ENCODE measurements at regions not wholly inside any gene's neighbourhood (a gene's known extent, or its start where the extent isn't known, plus 50 kb on each side); places are given as distances from the start of the nearest gene placed in this dataset.

DNA sequence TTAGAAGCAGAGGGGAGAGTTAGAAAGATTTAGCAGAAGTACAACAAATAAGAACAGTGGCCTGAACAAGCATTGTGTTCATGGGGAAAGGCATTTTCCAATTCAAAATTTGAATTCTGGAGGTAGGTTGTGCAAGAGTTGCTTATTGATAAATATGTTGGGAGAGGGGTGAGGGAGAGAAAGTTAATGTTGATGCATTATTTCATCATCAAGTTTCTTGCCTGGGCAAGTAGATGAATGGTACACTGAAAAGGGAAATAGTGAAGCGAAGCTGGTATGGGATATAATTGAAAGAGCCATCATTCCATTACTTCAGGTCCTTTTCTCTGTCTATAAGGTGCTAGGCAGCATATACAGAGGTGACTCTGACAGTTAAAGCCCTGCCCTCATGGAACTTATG, 288.9 kb upstream of the GBE1 start:
- Histone ChIP-seq H3K4me3 (no peak overlapping the region), H3K4me1 (ENCODE audit: control insufficient read depth in 1 of 2, low read depth in 2 of 2) (no peaks in the 10 kb centered on the region), H3K27me3 (replicated peaks; ENCODE audit: insufficient read depth) (no peaks in the 10 kb centered on the region), H3K9me3 (no peaks in the 10 kb centered on the region), H3K27ac (no peak overlapping the region), H3K36me3 (no peaks in the 10 kb centered on the region)
- ATAC-seq (ENCODE audit: insufficient number of reproducible peaks, low FRiP score, low read depth) (no peak), DNase-seq (ENCODE audit: low spot score) (no peak)
- TF ChIP-seq, protein P1, sequence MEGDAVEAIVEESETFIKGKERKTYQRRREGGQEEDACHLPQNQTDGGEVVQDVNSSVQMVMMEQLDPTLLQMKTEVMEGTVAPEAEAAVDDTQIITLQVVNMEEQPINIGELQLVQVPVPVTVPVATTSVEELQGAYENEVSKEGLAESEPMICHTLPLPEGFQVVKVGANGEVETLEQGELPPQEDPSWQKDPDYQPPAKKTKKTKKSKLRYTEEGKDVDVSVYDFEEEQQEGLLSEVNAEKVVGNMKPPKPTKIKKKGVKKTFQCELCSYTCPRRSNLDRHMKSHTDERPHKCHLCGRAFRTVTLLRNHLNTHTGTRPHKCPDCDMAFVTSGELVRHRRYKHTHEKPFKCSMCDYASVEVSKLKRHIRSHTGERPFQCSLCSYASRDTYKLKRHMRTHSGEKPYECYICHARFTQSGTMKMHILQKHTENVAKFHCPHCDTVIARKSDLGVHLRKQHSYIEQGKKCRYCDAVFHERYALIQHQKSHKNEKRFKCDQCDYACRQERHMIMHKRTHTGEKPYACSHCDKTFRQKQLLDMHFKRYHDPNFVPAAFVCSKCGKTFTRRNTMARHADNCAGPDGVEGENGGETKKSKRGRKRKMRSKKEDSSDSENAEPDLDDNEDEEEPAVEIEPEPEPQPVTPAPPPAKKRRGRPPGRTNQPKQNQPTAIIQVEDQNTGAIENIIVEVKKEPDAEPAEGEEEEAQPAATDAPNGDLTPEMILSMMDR (IDR thresholded peaks at IDR 0.05) = no peak

DNA sequence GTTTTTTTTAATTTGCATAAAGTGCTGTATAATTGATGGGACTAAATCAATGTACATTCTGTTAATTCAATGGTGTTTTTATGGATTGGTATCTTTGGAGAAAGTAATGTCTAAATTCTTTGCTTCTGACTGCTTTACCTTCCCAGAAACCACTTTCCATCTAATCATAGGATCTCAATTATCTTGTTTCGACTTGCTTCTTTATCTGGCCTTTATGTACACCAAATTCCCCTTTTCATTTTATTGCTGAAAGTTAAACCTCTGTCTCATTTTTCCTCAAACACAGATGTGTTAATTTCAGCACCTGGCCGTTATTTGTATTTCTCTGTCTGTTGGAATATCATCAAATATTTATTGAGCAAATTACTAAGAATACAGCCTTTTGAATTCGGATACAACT, 287.3 kb upstream of the GBE1 start:
- Histone ChIP-seq H3K4me1 (ENCODE audit: control insufficient read depth in 1 of 2, low read depth in 2 of 2) (no peaks in the 10 kb centered on the region), H3K36me3 (no peaks in the 10 kb centered on the region), H3K27me3 (replicated peaks; ENCODE audit: insufficient read depth) (no peaks in the 10 kb centered on the region), H3K9me3 (no peaks in the 10 kb centered on the region), H3K4me3 (no peak overlapping the region), H3K27ac (no peak overlapping the region)
- TF ChIP-seq, protein P1 (IDR thresholded peaks at IDR 0.05) = no peak
- DNase-seq (ENCODE audit: low spot score) (no peak), ATAC-seq (ENCODE audit: insufficient number of reproducible peaks, low FRiP score, low read depth) (no peak)

DNA sequence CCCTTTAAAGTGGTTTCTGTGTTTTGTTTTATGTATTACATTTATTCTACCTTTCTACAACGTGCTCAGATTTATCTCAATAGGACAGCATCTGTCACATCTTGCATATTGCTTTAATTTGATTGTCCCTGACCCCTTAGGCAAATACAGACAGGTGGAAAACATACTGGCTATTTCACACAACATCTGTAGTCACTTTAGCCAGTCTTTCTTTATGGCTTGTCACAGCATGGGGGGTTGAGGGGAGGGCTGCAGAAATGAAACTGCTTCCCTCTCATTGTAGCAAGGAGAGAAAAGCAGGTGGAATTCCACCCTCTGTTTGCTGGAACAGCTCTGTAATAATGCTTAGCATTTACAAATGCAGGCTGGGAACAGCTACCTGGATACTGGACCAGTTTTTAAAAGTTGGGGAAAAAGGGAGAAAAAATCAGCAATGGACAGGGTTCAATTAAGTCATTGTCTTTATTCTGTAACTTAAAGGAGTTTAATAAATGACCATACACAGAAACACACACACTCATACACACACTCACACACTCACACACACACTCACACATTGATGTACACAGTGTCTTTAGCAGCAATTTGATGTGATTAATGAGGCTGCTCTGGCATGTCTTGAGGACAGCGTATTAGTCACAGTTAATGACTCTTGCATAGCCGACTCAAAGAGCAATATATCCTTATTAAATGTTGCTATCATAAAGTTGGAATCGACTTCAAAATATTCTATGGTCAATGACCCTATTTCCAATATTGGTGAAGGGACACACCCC, 283.7 kb upstream of the GBE1 start:
- Histone ChIP-seq H3K27me3 (replicated peaks; ENCODE audit: insufficient read depth) (no peaks in the 10 kb centered on the region), H3K27ac (no peak overlapping the region), H3K36me3 (no peaks in the 10 kb centered on the region), H3K4me3 (no peak overlapping the region), H3K9me3 (no peaks in the 10 kb centered on the region), H3K4me1 (ENCODE audit: control insufficient read depth in 1 of 2, low read depth in 2 of 2) (no peaks in the 10 kb centered on the region)
- TF ChIP-seq, protein P1 (IDR thresholded peaks at IDR 0.05) = no peak
- no peak for DNase-seq (ENCODE audit: low spot score)
- ATAC-seq (ENCODE audit: insufficient number of reproducible peaks, low FRiP score, low read depth) = no peak

DNA sequence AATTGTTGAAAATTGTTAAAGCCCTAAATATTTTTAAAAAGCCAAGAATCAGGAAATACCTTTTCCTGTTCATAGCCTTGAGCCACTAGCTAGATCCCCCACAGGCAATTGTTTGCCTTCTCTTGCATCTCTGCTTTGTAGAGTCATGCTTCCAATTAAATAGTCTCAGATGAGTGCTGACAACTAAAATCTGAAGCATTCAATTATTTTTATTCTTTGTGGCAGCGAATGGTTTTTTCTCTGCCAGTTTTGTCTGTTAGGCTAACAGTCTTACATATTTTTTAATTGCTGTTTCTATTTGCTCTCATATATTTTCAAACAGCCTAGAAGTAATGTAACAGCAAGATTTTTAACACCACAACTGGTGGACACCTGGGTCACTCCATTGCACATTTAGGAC, 277.1 kb upstream of the GBE1 start:
- H3K9me3 ChIP-seq = no peaks in the 10 kb centered on the region
- no peak for DNase-seq (ENCODE audit: low spot score)
- no peak overlapping the region for H3K27ac ChIP-seq
- H3K4me1 ChIP-seq (ENCODE audit: control insufficient read depth in 1 of 2, low read depth in 2 of 2) = no peaks in the 10 kb centered on the region
- H3K4me3 ChIP-seq = no peak overlapping the region
- no peaks in the 10 kb centered on the region for H3K36me3 ChIP-seq
- H3K27me3 ChIP-seq (replicated peaks; ENCODE audit: insufficient read depth) = no peaks in the 10 kb centered on the region
- no peak for ATAC-seq (ENCODE audit: insufficient number of reproducible peaks, low FRiP score, low read depth)
- TF ChIP-seq, protein P1 (IDR thresholded peaks at IDR 0.05) = no peak

DNA sequence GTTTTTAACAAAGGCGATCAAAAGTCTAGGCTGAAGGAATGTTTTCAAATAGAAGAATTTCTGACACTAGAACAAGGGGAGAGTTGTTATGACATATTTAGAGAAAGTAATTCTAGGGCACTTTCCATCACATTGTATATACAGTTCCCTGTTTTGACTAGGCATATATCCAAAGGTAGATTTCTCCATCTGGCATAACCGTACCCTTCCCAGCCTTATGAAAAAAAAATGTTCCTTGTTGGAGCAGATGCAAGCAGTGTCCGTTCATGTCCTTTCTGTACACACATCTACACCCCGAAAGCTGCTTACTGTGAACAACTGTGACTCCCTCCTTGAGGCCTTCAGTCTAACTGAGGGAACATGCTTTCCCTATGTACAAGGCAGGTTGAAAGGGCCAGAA, 271.7 kb upstream of the GBE1 start:
- no peaks in the 10 kb centered on the region for H3K27me3 ChIP-seq (replicated peaks; ENCODE audit: insufficient read depth)

More for the DNA sequence above, 271.7 kb upstream of the GBE1 start:
- no peaks in the 10 kb centered on the region for H3K4me1 ChIP-seq (ENCODE audit: control insufficient read depth in 1 of 2, low read depth in 2 of 2)
- no peaks in the 10 kb centered on the region for H3K9me3 ChIP-seq
- H3K4me3 ChIP-seq = no peak overlapping the region
- H3K27ac ChIP-seq = no peak overlapping the region
- TF ChIP-seq, protein P1 (IDR thresholded peaks at IDR 0.05) = no peak
- ATAC-seq (ENCODE audit: insufficient number of reproducible peaks, low FRiP score, low read depth) (no peak), DNase-seq (ENCODE audit: low spot score) (no peak)
- no peaks in the 10 kb centered on the region for H3K36me3 ChIP-seq

Measured in thoracic aorta (tissue), 2 donors.